GOT3 (cell line): ENCODE measurements at regions not wholly inside any gene's neighbourhood (a gene's known extent, or its start where the extent isn't known, plus 50 kb on each side); places are given as distances from the start of the nearest gene placed in this dataset.
"Not testable (repeated sequence)": the region's sequence is repeated elsewhere in the genome, so short reads cannot be mapped to it uniquely, and the experiment has no call there.

Experiments used
- DNase-seq: peaks from one replicate; lab custom pipeline; 2025; ENCODE audit warnings: mixed read lengths; lab: John Stamatoyannopoulos, UW

GRCh38 chr14:53398616-53399015 is 245.5 kb upstream of the DDHD1 start:
- no peak for DNase-seq

DNA sequence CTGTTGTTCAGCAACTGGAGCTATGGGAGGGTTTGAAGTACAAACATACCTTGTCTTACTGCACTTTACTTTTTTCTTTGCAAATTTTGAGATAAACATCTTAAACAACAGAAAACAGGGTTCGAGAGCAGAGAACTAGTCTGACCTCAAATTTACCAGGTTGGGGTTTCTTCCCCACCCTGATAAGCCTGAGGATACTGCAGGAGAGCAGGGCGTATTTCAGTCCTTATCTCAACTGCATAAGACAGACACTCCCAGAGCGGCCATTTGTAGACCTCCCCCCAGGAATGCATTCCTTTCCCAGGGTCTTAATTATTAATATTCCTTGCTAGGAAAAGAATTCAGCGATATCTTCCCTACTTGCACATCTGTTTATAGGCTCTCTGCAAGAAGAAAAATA is 242.1 kb upstream of the DDHD1 start:
- DNase-seq, result not testable (repeated sequence)

DNA sequence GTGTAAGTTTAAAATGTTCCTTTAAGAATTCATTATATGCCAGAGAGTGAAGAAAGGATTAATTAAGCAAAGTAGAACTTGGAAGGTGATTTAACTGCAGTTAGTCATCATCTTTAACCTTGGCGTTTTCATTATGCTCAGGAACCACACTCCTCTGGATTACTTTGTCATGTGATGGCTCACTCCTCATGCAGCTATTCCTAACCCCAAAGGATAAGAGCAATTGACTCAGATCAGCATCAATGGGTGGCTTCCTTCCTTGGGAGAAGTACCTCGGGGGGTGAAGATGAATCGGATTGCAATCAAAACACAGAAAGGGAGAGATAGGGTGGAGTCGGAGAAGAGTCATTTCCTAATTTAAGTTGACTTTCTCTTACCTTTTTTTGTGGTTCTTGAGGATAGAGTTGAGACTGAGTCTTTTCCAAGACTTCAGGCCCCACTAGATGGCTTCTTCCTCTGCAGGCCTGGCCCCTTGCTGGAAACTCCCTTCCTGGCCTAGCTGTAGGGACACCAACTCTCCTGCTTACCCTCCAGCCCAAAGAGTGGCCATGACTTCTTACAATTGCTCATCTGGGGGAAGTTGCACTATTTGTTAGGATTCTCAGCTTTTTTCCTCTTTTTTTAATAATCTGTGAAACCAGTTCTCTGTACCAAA is 238.6 kb upstream of the DDHD1 start:
- no peak for DNase-seq

- DNase-seq, result no peak
Observed at GRCh38 chr14:53391156-53391555, 238.0 kb upstream of the DDHD1 start.

GRCh38 chr14:53390008-53390407 is 236.9 kb upstream of the DDHD1 start:
- no peak for DNase-seq

DNA sequence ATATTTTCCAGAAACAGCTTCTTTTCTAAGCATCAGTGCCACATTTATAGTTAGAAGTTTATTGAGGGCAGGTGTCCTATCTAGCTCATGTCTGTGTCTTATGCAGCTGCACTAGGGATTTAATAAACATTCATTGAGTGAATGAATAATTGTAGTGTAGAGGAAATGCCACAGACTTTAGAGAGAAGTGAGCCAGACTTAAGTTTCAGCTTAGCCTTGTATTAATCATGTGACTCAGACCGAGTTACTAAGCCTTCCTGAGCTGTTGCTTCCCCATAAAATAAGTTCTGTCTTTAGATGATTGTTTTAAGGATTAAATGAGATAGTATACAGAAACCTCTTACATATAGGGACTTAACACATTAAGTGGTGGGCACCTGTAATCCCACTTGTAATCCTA is 236.1 kb upstream of the DDHD1 start:
- DNase-seq, result no peak

GRCh38 chr14:53386362-53386761 is 233.2 kb upstream of the DDHD1 start:
- no peak for DNase-seq

DNA sequence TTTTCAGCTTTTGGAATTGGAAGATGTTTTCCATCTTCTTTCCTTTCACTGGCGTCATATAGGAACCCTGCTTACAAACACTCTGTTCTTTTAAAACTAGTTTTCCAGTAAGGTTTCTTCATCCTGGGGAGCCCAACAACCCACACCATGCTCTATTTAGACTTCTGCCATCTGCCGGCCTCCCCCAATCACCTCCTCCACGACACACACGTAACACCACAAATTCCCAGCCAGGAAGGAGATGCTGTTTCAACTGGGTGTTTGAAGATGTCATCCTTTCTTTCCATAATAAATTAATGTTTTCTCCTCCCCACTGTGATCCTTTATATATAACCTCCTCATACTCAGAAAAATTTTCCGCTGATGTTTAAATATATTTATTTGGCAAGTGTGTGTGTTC is 231.4 kb upstream of the DDHD1 start:
- DNase-seq, result no peak

DNA sequence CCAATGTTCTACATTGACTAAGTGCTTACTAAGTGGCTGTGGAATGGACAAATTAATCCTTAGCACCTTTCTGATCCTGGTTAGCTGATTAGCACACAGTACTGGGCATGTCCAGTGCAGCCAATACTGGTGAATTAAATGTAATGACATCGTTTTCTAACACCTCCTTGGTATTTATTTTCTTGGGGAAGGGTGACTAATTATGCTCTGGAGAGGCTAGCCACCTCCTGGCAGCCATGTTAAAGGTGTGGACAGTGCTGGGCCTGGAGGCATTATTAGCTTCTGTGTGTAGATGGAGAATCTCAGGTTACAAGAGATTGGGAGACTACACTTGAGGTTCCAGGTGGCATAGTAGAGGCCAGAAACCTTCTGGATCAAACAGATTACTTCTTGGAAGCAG is 230.9 kb upstream of the DDHD1 start:
- no peak for DNase-seq

GRCh38 chr14:53381895-53382294 is 228.8 kb upstream of the DDHD1 start:
- DNase-seq, result no peak

DNA sequence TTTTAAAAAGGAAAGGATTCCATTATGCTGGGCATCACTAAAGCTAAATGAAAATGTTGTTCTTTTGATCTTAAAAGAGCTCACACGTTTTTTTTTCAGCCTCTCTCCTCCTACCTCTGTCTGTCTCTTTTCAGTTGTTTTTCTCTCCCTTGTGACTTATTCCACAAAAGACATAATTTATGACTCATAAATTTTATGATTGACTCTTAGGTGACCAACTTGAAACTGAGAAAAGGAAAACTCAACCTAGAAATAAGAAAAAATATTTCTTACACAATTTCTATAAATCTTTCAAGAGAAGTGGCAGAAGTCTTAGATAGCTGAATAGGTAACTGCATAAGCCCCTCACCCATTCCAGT is 227.7 kb upstream of the DDHD1 start:
- no peak for DNase-seq

- DNase-seq, result no peak
Observed at GRCh38 chr14:53380052-53380866, 227.1 kb upstream of the DDHD1 start.

- DNase-seq, result no peak
Observed at GRCh38 chr14:53378142-53378541, 225.0 kb upstream of the DDHD1 start.

DNA sequence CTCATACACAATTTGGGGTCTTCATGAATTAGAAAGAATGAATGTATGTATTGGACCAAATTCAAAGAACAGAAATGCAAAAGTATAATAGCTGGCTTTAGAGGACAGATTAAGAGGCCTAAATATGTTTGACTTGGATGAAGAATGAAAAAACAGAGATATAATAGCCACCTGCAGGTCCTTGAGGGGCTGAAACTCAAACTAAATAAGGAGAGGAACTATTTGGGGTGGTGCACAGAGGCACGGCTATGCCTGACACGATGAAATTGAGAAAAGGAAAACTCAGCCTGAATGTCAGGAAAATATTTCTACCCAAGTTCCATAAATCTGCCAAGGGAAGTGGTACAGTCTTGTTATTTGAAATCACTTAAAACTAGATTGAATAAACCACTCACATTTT is 222.9 kb upstream of the DDHD1 start:
- no peak for DNase-seq

GRCh38 chr14:53375599-53375998 is 222.5 kb upstream of the DDHD1 start:
- no peak for DNase-seq

GRCh38 chr14:53368711-53369201 is 215.6 kb upstream of the DDHD1 start:
- DNase-seq, result no peak

GRCh38 chr14:53368066-53368465 is 214.9 kb upstream of the DDHD1 start:
- DNase-seq, result no peak

DNA sequence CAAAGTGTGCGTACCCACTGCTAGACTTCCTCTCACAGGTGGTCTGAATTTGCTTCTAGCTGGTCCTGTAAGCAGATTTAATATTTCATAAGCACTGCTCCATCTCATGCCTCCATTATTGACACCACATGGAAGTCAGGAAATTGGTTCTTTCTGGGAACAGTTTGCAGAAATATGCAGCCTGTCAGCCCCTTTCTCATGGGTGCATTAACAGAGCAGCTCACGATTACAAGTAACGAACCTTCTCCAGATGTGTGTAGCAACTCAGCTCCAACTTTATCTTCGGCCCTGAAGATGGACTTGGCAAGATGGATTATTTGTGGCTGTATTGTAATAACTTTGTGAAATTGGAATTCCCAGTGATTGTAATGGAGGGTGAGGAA is 214.5 kb upstream of the DDHD1 start:
- no peak for DNase-seq

GRCh38 chr14:53365486-53366130 is 212.5 kb upstream of the DDHD1 start:
- no peak for DNase-seq

GRCh38 chr14:53362916-53363315 is 209.8 kb upstream of the DDHD1 start:
- not testable (repeated sequence) for DNase-seq

GRCh38 chr14:53360829-53361228 is 207.7 kb upstream of the DDHD1 start:
- DNase-seq, result no peak

GRCh38 chr14:53358166-53358565 is 205.0 kb upstream of the DDHD1 start:
- DNase-seq, result no peak
